ENCODE measurements at regions not wholly inside any gene's neighbourhood (a gene's known extent, or its start where the extent isn't known, plus 50 kb on each side); places are given as distances from the start of the nearest gene placed in this dataset.
"Not testable (repeated sequence)": the region's sequence is repeated elsewhere in the genome, so short reads cannot be mapped to it uniquely, and the experiment has no call there.

DNA sequence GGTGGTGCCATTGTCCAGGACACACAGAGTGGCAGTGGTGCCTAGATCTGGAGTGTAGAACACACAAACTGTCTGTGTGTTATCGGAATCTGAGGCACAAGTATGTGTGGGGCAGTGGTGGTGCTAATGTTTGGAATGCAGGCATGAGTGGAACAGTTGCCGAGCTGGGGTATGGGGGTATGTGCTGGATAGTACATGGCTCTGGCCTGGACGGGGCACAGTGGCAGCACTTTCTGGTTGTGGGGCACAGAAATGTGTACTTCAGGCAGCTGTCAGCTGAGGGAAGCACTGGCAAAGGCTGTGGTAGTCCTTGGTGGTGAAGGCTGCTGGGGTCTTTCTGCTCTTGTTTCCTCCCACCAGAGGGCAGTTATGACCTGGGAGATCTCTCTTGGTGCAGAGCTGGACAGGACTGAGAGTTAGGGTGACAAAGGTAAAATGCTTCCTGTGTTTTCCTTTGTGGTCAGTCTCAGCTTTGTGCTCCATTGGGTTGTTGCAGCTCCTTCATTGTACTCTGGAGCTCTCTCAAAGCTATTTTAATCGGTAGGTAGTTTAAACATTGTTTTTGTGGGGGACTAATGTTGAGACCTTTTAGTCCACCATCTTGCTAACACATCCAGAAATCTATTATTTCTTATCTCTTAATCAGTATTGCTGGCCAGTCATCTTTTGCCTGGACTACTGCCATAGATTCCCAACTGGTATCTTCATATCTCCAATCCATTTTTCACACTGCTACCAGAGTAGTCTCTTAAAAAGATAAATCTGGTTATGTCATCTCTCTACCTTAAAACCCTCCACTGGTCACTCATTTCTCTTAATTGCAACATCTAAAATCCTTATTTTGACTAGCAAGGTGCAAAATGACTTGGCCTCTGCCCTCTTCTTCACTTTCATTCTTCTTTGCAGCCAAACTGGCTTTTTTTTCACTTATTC lies 83.9 kb upstream of the NBPF4 start:
- no peak for DNase-seq
- 25 to 29% methylated on average over 4 of the region's 4 CpGs for WGBS, 2 experiments (ENCODE audit: low coverage in 1 of 2, low lambda C conversion rate in 2 of 2, missing lambda C conversion rate in 2 of 2)
- Histone ChIP-seq H3K27ac (no peak overlapping the region), H3K9me2 (ENCODE audit: insufficient read depth) (no peaks in the 10 kb centered on the region), H3K27me3 (replicated peaks; ENCODE audit: insufficient read depth) (no peaks in the 10 kb centered on the region), H3F3A (ENCODE audit: insufficient read depth) (no peaks in the 10 kb centered on the region), H3K4me1 (ENCODE audit: insufficient read depth) (no peaks in the 10 kb centered on the region), H4K20me1 (ENCODE audit: insufficient read depth) (no peaks in the 10 kb centered on the region), H3K4me3 (no peak overlapping the region), H3K9me3 (ENCODE audit: low read depth) (no peaks in the 10 kb centered on the region), H3K4me2 (ENCODE audit: unreplicated experiment) (no peak overlapping the region), H3K36me3 (ENCODE audit: low read depth) (no peaks in the 10 kb centered on the region), H3K79me2 (ENCODE audit: insufficient read depth) (no peaks in the 10 kb centered on the region), H2AFZ (no peak overlapping the region), H3K9ac (no peak overlapping the region)
- in situ Hi-C loops (cut with MboI), result no loop called here
- TF ChIP-seq EZH2phosphoT487 (IDR thresholded peaks at IDR 0.05; ENCODE audit: insufficient read depth, low read depth) (no peak), EZH2 (IDR thresholded peaks at IDR 0.05; ENCODE audit: insufficient read depth, poor library complexity, severe bottlenecking) (no peak)

DNA sequence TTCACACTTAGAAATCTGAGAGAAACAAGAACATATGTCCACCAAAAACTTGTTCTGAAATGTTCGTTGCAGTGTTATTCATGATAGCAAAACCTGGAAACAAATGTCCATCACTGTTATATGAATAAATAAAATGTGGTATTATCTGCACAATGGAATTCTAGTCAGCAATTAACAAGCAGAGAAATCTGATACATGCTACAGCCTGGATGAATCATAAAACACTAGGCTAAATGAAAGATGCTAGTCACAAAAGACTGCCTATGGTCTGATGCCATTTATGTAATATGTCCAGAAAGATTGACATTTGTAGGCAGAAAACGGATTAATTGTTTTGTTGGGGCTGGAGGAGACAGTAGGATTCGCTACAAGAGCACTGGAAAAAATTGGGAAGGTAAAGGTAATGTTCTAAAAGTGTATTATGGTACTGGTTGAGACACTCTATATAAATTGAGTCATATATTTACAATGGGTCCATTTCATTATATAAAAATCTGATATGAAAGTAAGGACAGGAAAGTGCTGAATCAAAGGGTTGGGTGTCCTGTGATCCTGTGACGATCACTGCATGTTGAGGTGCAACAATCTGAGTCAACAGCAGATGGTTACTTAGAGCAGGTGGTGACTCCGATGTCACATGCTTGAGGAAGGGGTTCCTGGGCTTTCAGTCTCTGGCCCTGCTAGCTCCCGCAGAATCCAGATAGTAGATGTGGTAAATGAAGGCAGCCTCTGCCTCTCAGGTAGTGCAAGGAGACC lies 102.1 kb upstream of the NBPF4 start:
- no peak overlapping the region for H2AFZ ChIP-seq
- no peak overlapping the region for H3K9ac ChIP-seq
- no peaks in the 10 kb centered on the region for H3K9me3 ChIP-seq (ENCODE audit: low read depth)
- H3K9me2 ChIP-seq (ENCODE audit: insufficient read depth), result no peaks in the 10 kb centered on the region
- no peaks in the 10 kb centered on the region for H3K79me2 ChIP-seq (ENCODE audit: insufficient read depth)
- H3K27ac ChIP-seq, result no peak overlapping the region
- TF ChIP-seq EZH2 (IDR thresholded peaks at IDR 0.05; ENCODE audit: insufficient read depth, poor library complexity, severe bottlenecking) (no peak), EZH2phosphoT487 (IDR thresholded peaks at IDR 0.05; ENCODE audit: insufficient read depth, low read depth) (no peak)
- no peaks in the 10 kb centered on the region for H4K20me1 ChIP-seq (ENCODE audit: insufficient read depth)
- DNase-seq, result no peak
- in situ Hi-C loops (cut with MboI), result no loop called here
- H3K4me1 ChIP-seq (ENCODE audit: insufficient read depth), result no peaks in the 10 kb centered on the region
- no peaks in the 10 kb centered on the region for H3F3A ChIP-seq (ENCODE audit: insufficient read depth)
- H3K4me3 ChIP-seq, result no peak overlapping the region
- 29 to 32% methylated on average over 6 of the region's 6 CpGs for WGBS, 2 experiments (ENCODE audit: low coverage in 1 of 2, low lambda C conversion rate in 2 of 2, missing lambda C conversion rate in 2 of 2)
- no peaks in the 10 kb centered on the region for H3K27me3 ChIP-seq (replicated peaks; ENCODE audit: insufficient read depth)
- no peak overlapping the region for H3K4me2 ChIP-seq (ENCODE audit: unreplicated experiment)
- H3K36me3 ChIP-seq (ENCODE audit: low read depth), result no peaks in the 10 kb centered on the region

DNA sequence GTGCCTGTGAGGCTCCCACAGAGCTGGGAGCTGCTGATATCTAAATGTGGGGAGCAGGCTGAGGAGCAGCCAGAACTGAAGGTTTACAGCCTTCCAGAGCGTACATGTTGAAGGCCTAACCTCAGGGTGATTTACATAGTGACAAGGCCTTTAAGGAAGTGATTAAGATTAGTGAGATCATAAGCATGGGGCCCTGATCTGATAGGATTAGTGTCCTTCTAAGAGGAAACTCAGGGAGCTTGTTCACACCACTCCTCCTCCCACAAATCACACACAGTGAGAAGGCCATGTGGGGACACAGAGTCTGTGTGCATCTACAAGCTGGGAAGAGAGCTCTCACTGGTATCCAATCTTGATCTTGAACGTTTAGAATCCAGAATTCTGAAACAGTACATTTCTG lies 92.3 kb upstream of the NBPF6 start:
- 3 to 18% methylated on average over 2 of the region's 2 CpGs for WGBS, 2 experiments (ENCODE audit: low coverage in 1 of 2, low lambda C conversion rate in 2 of 2, missing lambda C conversion rate in 2 of 2)
- H2AFZ ChIP-seq, result no peak overlapping the region

DNA sequence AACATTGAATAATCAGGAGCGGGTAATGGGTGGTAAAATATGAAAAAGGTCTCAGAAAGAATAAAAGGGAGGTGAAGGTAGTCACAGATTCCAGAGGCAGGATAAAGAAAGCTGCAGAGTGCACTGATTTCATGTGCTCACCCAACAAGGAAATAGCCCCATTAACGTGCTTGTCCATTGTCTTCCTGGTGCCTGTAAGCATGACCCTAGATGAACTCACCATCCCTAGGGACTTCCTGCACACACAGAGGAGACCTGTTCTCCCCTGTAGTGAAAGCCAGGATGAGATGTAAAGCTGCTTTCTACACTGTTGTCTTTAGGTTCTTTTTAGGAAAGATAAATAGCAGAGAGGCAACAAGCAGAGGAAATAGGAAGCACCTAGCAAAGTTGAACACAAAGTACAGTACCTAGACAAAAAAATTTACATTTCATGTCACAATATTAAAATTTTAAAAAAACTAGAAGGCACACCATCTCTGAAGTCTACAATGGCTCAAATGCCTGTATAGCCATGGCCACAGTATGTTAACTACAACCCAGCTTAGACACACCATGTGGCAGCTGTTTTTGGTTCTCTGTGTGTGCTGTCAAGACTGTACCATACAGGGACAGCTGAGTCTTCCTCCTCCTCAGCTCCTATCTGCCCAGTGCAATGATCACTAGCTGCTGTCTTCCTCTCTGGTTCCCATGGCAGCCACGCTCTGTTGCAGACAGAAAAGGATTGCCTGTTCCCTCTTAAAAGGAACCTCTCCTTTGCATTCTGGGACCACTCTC lies 69.9 kb upstream of the NBPF6 start:
- in situ Hi-C loops (cut with MboI); H3K27ac ChIP-seq; H3K79me2 ChIP-seq (ENCODE audit: insufficient read depth); H3K27me3 ChIP-seq (replicated peaks; ENCODE audit: insufficient read depth); H3K4me3 ChIP-seq; DNase-seq; H4K20me1 ChIP-seq (ENCODE audit: insufficient read depth); H2AFZ ChIP-seq; H3K9me3 ChIP-seq (ENCODE audit: low read depth); H3K4me1 ChIP-seq (ENCODE audit: insufficient read depth); H3K9me2 ChIP-seq (ENCODE audit: insufficient read depth); H3K4me2 ChIP-seq (ENCODE audit: unreplicated experiment); H3K36me3 ChIP-seq (ENCODE audit: low read depth); H3F3A ChIP-seq (ENCODE audit: insufficient read depth); H3K9ac ChIP-seq: not testable (repeated sequence)
- WGBS, 2 experiments (ENCODE audit: low coverage in 1 of 2, low lambda C conversion rate in 2 of 2, missing lambda C conversion rate in 2 of 2), result no CpG with 5 or more reads among the region's 3 CpGs

More for the DNA sequence above, 92.3 kb upstream of the NBPF6 start:
- Histone ChIP-seq H3K9ac (no peak overlapping the region), H3K9me3 (ENCODE audit: low read depth) (no peaks in the 10 kb centered on the region), H3K79me2 (ENCODE audit: insufficient read depth) (no peaks in the 10 kb centered on the region), H3K9me2 (ENCODE audit: insufficient read depth) (no peaks in the 10 kb centered on the region), H3K4me2 (ENCODE audit: unreplicated experiment) (no peak overlapping the region), H3K4me3 (no peak overlapping the region), H3K27me3 (replicated peaks; ENCODE audit: insufficient read depth) (no peaks in the 10 kb centered on the region), H3K4me1 (ENCODE audit: insufficient read depth) (no peaks in the 10 kb centered on the region), H3K36me3 (ENCODE audit: low read depth) (no peaks in the 10 kb centered on the region), H3F3A (ENCODE audit: insufficient read depth) (no peaks in the 10 kb centered on the region), H3K27ac (no peak overlapping the region), H4K20me1 (ENCODE audit: insufficient read depth) (no peaks in the 10 kb centered on the region)
- in situ Hi-C loops (cut with MboI), result no loop called here
- TF ChIP-seq EZH2phosphoT487 (IDR thresholded peaks at IDR 0.05; ENCODE audit: insufficient read depth, low read depth) (no peak), EZH2 (IDR thresholded peaks at IDR 0.05; ENCODE audit: insufficient read depth, poor library complexity, severe bottlenecking) (no peak)
- DNase-seq, result no peak

Measured in GM23248 (cell line).